ENCODE measurements at regions not wholly inside any gene's neighbourhood (a gene's known extent, or its start where the extent isn't known, plus 50 kb on each side); places are given as distances from the start of the nearest gene placed in this dataset.

- no peak for DNase-seq (ENCODE audit: low spot score)
Observed at GRCh38 chr11:26243426-26243825, 88.5 kb upstream of the ANO3 start.

DNA sequence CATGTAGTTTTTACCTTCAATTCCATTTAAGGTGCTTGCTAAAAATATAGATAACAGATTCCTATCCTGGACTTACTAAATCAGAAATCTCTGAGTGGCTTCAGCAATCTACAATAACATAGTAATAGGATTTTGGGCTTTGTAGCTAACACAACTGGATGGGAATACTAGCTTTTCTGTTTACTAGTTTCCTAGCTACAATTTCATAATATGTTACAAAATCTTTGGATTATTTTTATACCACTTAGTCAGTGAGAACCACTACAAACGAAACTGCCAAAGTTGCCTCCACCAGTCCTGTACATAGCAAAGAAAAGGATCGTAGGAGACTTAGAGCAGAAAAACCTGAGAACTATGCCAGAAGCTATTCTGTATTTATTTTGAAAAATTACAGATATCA, 87.7 kb upstream of the ANO3 start:
- DNase-seq (ENCODE audit: low spot score): no peak

DNA sequence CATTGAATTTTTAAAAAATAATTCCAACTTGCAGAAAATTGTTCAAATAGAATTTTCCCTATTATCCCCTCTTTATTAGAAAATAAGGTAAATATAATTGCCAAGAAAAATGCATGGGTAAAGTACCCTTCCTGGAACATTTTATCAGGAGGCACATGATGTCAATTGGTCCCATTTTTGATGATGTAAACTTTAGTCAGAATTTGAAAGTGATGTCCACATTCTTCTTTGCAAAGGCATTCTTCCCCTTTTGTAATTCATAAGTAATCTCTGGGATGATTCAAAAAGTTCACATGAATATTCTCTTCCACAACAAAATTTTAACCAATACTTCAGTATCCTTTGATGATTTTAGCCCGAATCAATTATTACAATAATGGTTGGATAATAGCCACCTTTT, 86.9 kb upstream of the ANO3 start:
- no peak for DNase-seq (ENCODE audit: low spot score)

DNA sequence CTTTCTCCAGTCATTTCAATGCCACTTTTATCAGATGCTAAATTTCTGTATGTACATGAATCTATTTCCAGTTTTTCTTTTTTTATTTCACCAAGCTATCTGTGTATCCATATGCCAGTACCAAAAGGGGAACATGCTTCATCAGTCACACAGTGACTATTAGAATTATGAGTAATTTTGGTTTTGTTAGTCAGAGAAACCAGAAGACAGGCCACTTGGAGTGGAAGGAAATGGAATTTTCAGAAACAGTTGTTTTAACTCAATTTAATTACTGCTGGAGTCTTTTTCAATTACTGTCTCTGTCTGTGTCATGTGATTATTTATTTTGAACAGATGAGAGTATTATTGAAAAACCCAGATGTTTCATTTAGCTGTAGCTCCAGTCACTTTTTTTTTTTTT, 84.6 kb upstream of the ANO3 start:
- no peak for DNase-seq (ENCODE audit: low spot score)

- DNase-seq (ENCODE audit: low spot score): no peak
Observed at GRCh38 chr11:26248661-26249060, 83.3 kb upstream of the ANO3 start.

DNA sequence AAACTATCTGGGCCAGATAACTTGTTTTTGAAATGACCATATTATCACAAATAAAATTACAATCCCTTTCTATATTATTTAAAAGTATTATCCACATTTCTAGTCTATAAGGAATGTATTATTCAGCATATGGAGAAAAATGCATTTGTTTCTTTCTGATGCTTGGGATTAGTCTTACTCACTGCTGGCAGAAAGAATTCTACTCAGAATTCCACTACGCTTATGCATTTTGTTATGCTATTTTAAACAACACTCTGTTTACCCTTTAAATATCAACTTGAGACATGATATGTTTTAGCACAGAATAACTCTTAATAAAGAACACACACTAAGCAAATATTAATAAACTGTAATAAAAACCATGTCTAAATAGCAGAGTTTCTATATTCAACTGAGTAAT, 77.6 kb upstream of the ANO3 start:
- DNase-seq (ENCODE audit: low spot score): no peak

DNA sequence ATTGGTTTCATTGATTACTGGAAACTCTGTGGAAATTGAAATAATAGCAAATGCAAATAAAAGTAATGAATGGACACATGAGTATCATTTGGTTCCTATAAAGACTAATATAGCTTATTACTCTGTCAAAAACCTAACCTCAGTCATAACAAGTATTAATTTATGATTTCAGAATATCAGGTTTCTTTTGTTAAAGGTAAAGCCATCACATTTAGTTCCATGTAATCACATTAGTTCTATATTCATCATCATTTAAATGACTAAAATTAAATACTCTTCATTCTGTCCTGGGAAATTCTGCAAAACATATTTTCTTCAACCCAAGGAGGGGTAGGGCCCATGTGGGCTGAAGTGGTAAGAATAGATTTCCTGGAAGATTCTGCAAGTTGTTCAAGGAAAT, 68.2 kb upstream of the ANO3 start:
- DNase-seq (ENCODE audit: low spot score): no peak

DNA sequence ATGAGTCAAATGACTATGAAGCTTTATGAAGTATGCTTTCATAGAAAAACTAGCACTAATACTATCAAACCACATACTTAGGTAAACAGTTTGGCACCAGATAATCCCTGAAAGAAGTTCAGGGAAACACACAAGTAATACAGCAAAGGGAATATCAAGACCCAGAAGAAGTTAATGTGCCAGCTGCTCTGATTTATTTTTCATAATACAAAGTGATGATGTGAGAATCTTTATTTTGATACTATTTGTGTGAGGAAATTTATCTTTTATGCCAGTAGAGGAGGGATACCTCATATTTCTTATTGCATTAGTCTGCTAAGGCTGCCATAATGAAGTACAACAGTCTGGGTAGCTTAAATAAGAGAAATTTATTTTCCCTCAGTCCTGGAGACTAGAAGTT, 67.7 kb upstream of the ANO3 start:
- no peak for DNase-seq (ENCODE audit: low spot score)

DNA sequence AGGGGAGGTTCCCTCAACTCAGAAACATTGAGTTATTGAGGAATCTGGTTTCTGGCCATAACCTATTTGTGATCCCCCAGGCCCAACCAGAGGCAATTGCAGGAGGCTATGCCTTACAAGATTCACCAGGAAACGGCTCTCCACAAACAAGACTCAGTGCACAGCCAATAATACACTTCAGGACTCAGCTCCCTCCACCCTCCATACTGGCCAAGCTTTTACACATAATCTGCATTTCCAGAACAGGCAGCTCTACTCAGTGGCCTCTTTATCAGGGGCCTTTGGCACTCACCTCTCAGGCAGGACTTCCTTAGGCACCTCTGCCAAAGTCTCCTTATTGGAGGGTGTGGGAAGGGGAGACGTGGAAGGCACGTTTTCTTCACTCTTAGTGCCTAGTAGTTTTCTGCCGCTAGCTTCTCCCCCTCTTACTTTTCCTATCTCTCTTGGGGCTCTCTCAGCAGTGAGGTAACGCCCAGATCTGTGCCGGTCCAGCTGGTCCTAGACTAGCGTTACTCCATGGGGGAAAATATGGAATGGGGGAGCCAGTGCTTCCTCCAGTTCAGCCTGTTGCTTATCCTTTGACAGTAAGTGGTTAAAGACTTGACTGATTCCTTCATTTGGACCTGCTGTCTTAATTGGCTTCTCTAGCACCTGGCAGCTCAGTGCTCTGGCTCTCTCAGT, 62.8 kb upstream of the ANO3 start:
- no peak for DNase-seq (ENCODE audit: low spot score)

DNA sequence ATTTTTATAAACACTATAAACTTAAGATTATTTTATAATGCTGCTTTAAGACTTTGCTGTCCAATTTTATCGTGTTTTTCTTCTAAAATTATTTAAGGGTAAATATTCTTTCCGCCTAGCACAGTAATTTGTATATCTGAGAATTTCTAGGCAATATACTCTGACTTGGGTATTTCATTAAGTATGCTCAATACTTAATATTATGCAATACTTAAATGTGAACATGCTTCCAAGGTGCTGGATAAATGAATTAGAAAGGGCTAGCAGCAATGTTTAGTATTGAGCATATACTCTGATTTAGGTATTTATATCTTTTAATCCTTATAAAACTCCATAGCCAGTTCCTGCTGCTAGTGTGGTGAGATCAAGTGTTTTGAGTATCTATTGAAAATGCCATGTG, 60.3 kb upstream of the ANO3 start:
- DNase-seq (ENCODE audit: low spot score): no peak

- peak; percentile 50 for DNase-seq (ENCODE audit: low spot score)
Observed at GRCh38 chr11:26276798-26277424, 55.0 kb upstream of the ANO3 start.

GRCh38 chr11:26278354-26278753, 53.6 kb upstream of the ANO3 start:
- no peak for DNase-seq (ENCODE audit: low spot score)

Measured in iPS-NIHi11 (cell line).